Endodermal cell (in vitro differentiated cells): ENCODE measurements at regions not wholly inside any gene's neighbourhood (a gene's known extent, or its start where the extent isn't known, plus 50 kb on each side); places are given as distances from the start of the nearest gene placed in this dataset.
"Not testable (repeated sequence)": the region's sequence is repeated elsewhere in the genome, so short reads cannot be mapped to it uniquely, and the experiment has no call there.

Experiments used
- DNase-seq: peaks from one replicate; pipeline ENCODE4 v3.0.0-alpha.2; 2017
- H3K27ac ChIP-seq: 2 replicates; pipeline ENCODE4 v1.5.1; 2013; ENCODE audit warnings: mild to moderate bottlenecking, low read depth, low read length, moderate library complexity
- H3K27me3 ChIP-seq: 2 replicates; pipeline ENCODE4 v1.6.1; 2013; ENCODE audit warnings: mild to moderate bottlenecking, low read length, moderate library complexity; ENCODE audit not compliant: insufficient read depth, control insufficient read depth, poor library complexity, severe bottlenecking
- H3K36me3 ChIP-seq: 2 replicates; pipeline ENCODE4 v1.7.0; 2013; ENCODE audit warnings: mild to moderate bottlenecking, low read length, moderate library complexity; ENCODE audit not compliant: control insufficient read depth, insufficient read depth
- H3K4me1 ChIP-seq: one replicate; pipeline ENCODE4 v1.7.0; 2013; ENCODE audit warnings: low read length; ENCODE audit not compliant: control insufficient read depth, insufficient read depth
- H3K4me3 ChIP-seq: 2 replicates; pipeline ENCODE4 v1.5.1; 2013; ENCODE audit warnings: mild to moderate bottlenecking, low read length, moderate library complexity
- H3K9ac ChIP-seq: 2 replicates; pipeline ENCODE4 v1.6.1; 2013; ENCODE audit warnings: mild to moderate bottlenecking, low read length, moderate library complexity; ENCODE audit not compliant: poor library complexity, severe bottlenecking; ENCODE audit errors: extremely low read depth
- H3K9me3 ChIP-seq: 2 replicates; pipeline ENCODE4 v1.6.1; 2013; ENCODE audit warnings: mild to moderate bottlenecking, low read length, moderate library complexity; ENCODE audit not compliant: control insufficient read depth
- H3K27ac Mint-ChIP-seq: 2 replicates; pipeline ENCODE4 v1.8.0; 2020; ENCODE audit warnings: mixed read lengths
- H3K27me3 Mint-ChIP-seq: 2 replicates; pipeline ENCODE4 v1.8.0; 2021; ENCODE audit warnings: mild to moderate bottlenecking, mixed read lengths; ENCODE audit not compliant: insufficient read depth
- H3K36me3 Mint-ChIP-seq: 2 replicates; pipeline ENCODE4 v1.8.0; 2020; ENCODE audit warnings: low read depth, mixed read lengths
- H3K4me1 Mint-ChIP-seq: 2 replicates; pipeline ENCODE4 v1.8.0; 2020; ENCODE audit warnings: mixed read lengths
- H3K4me3 Mint-ChIP-seq: 2 replicates; pipeline ENCODE4 v1.8.0; 2020; ENCODE audit warnings: mild to moderate bottlenecking, moderate library complexity, mixed read lengths
- H3K9me3 Mint-ChIP-seq: 2 replicates; pipeline ENCODE4 v1.8.0; 2020; ENCODE audit warnings: mild to moderate bottlenecking, mixed read lengths
- CTCF ChIP-seq: fragments of 200-600 bp; sonication (generic); conservative IDR thresholded peaks from 2 replicates; pipeline ENCODE4 v1.5.0; 2021; ENCODE audit warnings: antibody characterized with exemption, mild to moderate bottlenecking
- WGBS, 2 experiments: methylation state at CpG; one replicate each; pipeline versions ENCODE4 v1.1.5 to v1.1.7; 2013; ENCODE audit warnings: missing lambda C conversion rate in 2 of 2, mixed read lengths in 1 of 2; ENCODE audit not compliant: insufficient coverage in 1 of 2, insufficient read length in 1 of 2; 5-methylcytosine and 5-hydroxymethylcytosine counted together

- Histone ChIP-seq H3K9ac (no peak overlapping the region), H3K36me3 (no peaks in the 10 kb centered on the region), H3K27me3 (no peaks in the 10 kb centered on the region), H3K9me3 (no peaks in the 10 kb centered on the region), H3K4me1 (no peaks in the 10 kb centered on the region), H3K27ac (no peak overlapping the region), H3K4me3 (no peak overlapping the region)
- H3K27ac Mint-ChIP-seq, result no peak overlapping the region
- H3K4me1 Mint-ChIP-seq, result no peaks in the 10 kb centered on the region
- H3K36me3 Mint-ChIP-seq, result no peaks in the 10 kb centered on the region
- H3K9me3 Mint-ChIP-seq, result no peaks in the 10 kb centered on the region
- H3K4me3 Mint-ChIP-seq, result no peak overlapping the region
- no peak for TF ChIP-seq CTCF
- DNase-seq, result no peak
- 91% methylated on average over 3 to 4 of the region's 4 CpGs for WGBS, 2 experiments
- no peaks in the 10 kb centered on the region for H3K27me3 Mint-ChIP-seq
Observed at GRCh38 chr21:16218682-16219343, 489.0 kb downstream of the USP25 start.

GRCh38 chr21:16224756-16225155 lies 495.0 kb downstream of the USP25 start:
- H3K27ac ChIP-seq, H3K9me3 ChIP-seq, H3K36me3 Mint-ChIP-seq, H3K4me1 Mint-ChIP-seq, H3K27me3 ChIP-seq, H3K4me1 ChIP-seq, H3K9ac ChIP-seq, H3K4me3 Mint-ChIP-seq, H3K27ac Mint-ChIP-seq, H3K36me3 ChIP-seq, H3K27me3 Mint-ChIP-seq: not testable (repeated sequence)
- peaks cover 36% of the 10 kb centered on the region for H3K9me3 Mint-ChIP-seq
- peak; percentile 75 for DNase-seq
- WGBS, 2 experiments, result 73 to 90% methylated on average over 2 to 3 of the region's 3 CpGs
- peak overlapping the region; percentile 59 for H3K4me3 ChIP-seq

- Mint-ChIP-seq H3K27me3 (no peaks in the 10 kb centered on the region), H3K27ac (no peak overlapping the region)
- WGBS, 2 experiments, result 78 to 86% methylated on average over 8 to 9 of the region's 11 CpGs
Observed at GRCh38 chr21:16239659-16240265, 510.0 kb downstream of the USP25 start.

More at GRCh38 chr21:16239659-16240265, 510.0 kb downstream of the USP25 start:
- Mint-ChIP-seq H3K9me3 (no peaks in the 10 kb centered on the region), H3K36me3 (no peaks in the 10 kb centered on the region), H3K4me3 (no peak overlapping the region), H3K4me1 (peaks cover 15% of the 10 kb centered on the region)
- no peak overlapping the region for H3K4me3 ChIP-seq
- H3K9ac ChIP-seq, result no peak overlapping the region
- H3K4me1 ChIP-seq, result peaks cover 5% of the 10 kb centered on the region
- H3K36me3 ChIP-seq, result no peaks in the 10 kb centered on the region
- H3K9me3 ChIP-seq, result no peaks in the 10 kb centered on the region
- no peak overlapping the region for H3K27ac ChIP-seq
- no peak for TF ChIP-seq CTCF
- H3K27me3 ChIP-seq, result no peaks in the 10 kb centered on the region
- DNase-seq, result peak; percentile 45
